ENCODE measurements at regions not wholly inside any gene's neighbourhood (a gene's known extent, or its start where the extent isn't known, plus 50 kb on each side); places are given as distances from the start of the nearest gene placed in this dataset.

- TF ChIP-seq CTCF (conservative IDR thresholded peaks at IDR 0.05) (no peak), ZFX (IDR thresholded peaks at IDR 0.05) (no peak)
Measured at GRCh38 chr16:59573528-59574271, 839.6 kb upstream of the GOT2 start.
